NCI-H345 (cell line): ENCODE measurements at regions not wholly inside any gene's neighbourhood (a gene's known extent, or its start where the extent isn't known, plus 50 kb on each side); places are given as distances from the start of the nearest gene placed in this dataset.
"Not testable (repeated sequence)": the region's sequence is repeated elsewhere in the genome, so short reads cannot be mapped to it uniquely, and the experiment has no call there.

ENCODE experiments used
- DNase-seq: peaks from one replicate; lab custom pipeline; 2025; lab: John Stamatoyannopoulos, UW

- not testable (repeated sequence) for DNase-seq
Measured at GRCh38 chr17:77290759-77291558, 150.2 kb downstream of the SEC14L1 start.

DNA sequence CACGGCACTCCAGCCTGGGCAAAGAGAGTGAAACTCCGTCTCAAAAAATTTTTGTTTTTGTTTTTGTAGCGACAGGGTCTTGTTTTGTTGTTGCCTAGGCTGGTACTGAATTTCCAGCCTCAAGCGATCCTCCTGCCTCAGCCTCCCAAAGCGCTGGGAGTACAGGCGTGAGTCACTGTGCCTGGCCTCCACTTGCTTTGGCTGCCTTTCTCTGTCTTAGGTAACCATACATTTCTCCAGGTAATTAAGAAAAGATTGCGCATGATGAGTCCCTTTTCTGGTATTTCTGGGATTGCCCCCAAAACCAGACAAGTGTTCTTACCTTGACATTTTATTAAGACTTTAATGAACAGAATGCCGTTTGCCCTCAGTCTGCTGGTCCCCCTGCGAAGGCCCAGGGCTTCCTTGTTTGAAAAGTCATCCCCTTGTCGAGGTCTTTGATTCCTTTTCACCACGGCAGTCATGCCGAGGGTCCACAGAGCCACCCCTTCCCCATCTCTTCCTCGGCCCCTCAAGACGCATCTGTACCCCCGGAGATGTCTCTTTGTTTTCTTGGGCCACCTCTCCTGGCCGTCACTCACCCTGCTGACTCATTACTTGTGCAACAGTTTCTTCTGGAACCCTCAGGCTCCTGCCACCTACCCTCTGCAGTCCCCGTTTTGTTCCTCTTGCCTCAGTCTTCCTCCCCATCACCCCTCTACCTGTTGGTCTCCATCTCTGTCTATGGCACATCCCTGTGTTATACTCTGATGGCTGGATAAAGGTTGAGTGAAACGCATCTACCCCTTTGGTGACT is 151.0 kb downstream of the SEC14L1 start:
- DNase-seq, result no peak

DNA sequence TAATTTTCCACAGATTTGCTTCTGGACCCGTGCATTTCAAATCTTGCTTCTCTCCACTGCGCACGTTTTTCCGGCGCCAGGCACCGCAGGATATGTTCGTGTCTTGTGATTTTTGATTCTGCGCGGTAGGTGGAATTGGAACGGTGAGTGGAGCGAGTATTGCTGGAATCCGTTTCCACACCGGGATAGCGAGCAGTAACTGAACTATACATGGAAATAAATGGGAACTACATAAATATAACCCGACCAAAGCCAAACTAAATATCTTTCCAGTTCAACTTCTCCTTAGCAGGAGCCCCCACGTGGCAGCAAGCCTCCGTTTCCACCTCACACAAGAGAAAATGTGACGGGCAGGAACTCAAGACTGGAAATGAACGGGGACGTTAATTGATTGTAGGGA is 154.0 kb downstream of the SEC14L1 start:
- DNase-seq, result no peak

- no peak for DNase-seq
Measured at GRCh38 chr17:77295241-77295853, 154.6 kb downstream of the SEC14L1 start.

GRCh38 chr17:77296769-77297409 is 156.1 kb downstream of the SEC14L1 start:
- DNase-seq, result no peak

- no peak for DNase-seq
Measured at GRCh38 chr17:77297693-77298666, 157.2 kb downstream of the SEC14L1 start.

DNA sequence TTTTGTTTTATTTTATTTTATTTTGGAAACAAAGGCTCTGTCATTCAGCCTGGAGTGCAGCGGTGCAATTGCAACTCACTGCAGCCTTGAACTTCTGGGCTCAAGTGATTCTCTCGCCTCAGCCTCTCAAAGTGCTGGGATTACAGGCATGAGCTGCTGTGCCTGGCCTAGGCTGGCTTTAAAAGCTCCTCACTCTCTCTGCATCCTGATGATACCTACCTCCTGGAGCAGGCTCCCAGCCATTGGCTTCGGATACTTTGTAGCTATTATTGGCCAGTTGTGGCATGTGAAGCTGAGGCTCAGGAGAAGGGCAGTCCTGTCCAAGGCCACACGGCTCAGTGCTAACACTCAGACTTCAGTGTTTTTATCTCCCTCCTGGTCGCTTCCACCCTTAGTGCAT is 158.0 kb downstream of the SEC14L1 start:
- DNase-seq, result no peak

DNA sequence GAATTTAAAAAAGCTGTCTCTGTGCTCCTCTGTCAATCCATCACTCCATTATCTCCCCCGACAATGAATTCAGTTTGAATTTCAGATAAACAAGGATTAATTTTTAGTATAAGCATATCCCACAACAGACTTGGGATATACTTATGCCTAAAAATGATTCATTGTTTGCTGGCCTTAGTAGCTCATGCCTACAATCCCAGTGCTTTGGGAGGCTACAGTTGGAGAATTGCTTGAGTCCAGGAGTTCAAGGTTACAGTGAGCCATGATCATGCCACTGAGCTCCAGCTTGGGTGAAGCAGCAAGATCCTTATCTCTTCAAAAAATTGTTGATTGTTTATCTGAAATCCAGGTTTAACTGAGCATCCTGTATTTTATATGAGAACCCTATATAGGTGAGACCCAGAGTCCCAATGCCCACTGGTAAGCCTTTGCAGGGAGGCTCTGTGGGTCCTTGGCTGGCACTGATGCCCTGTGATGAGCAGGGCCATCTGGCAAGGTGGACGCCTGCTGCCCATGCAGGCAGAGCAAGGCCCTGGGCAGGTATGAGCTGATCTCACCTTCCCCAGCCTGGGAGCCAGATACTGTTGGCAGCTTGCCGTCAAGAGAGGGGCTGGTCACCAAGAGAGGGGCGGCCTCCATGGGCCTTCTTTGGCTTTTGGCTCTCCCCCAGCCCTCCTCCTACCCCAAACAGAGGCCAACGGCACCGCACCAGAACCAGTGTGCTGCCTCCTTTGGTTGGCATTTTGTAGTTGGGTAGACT is 158.7 kb downstream of the SEC14L1 start:
- DNase-seq, result no peak

DNA sequence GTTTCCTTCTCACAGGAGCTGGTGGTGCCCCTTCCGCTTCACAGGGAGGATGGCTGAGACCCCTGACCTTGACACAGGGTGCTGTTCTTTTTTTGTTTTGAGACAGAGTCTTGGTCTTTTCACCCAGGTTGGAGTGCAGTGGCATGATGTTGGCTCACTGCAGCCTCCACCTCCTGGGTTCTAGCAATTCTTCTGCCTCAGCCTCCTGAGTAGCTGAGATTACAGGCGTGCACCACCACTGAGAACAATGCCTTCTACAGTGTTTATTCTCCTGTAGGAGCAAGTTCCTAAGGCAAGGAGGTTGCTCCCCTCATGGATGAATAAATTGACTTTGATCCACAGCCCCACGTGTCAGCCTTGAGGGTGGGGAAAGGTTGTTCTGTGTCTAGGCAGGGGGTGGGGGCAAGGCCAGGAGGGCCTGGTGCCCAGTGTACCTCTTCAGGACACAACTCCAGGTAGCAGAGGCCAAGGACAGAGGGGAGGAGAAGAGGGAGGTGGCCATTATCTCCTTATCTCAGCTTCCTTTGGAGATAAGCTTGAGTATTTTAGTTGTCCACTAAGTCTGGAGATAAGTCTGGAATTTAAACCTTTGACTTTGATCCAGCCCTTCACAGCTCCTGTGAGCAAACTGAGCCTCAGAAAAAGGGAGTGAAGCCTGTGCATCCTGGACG is 159.4 kb downstream of the SEC14L1 start:
- no peak for DNase-seq

DNA sequence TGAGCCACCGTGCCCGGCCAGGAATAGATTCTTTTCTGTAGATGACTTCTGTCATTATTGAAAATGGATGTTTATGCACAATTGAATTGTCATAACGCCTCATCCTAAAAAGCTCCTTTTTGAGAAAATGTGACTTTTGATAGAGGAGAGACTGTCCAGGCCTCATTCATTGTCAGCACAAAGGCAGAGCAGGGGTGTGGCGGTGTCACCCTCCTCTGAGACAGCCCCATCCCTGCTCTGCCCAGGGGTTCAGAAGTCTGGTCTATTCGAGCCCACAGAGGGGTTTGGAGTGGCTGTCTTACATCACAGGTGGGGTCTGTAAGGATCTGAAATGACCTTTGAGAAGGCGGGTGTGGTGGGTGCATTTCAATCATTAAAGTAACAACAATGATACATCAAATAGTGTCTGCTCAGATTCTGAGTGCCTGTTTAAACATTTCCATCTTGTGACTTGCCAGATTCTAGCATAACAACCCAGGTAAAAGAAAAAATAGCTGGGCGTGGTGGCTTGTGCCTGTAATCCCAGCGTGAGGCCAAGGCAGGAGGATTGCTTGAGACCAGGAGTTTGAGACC is 161.0 kb downstream of the SEC14L1 start:
- no peak for DNase-seq

DNA sequence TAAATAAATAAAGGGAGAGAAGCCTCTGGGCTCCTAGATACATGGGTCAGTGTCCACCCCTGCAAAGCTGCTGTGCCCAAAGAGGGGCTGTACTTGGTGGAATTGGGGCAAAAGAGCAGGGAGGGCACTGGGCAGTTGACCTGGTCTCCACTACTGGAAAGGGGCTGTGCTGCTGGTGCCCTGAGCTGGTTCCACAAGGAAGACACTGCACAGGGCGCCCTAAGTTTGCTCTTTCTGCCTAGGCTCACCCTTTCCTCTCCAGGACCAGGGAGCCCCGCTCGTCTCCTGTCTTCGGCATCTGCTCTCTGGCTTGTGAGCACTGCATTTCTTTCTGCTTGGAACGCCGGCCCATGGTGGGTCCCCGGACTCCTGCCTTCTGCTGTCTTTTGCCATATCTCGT is 161.9 kb downstream of the SEC14L1 start:
- DNase-seq, result no peak

- DNase-seq, result no peak
Measured at GRCh38 chr17:77303620-77304019, 162.9 kb downstream of the SEC14L1 start.

DNA sequence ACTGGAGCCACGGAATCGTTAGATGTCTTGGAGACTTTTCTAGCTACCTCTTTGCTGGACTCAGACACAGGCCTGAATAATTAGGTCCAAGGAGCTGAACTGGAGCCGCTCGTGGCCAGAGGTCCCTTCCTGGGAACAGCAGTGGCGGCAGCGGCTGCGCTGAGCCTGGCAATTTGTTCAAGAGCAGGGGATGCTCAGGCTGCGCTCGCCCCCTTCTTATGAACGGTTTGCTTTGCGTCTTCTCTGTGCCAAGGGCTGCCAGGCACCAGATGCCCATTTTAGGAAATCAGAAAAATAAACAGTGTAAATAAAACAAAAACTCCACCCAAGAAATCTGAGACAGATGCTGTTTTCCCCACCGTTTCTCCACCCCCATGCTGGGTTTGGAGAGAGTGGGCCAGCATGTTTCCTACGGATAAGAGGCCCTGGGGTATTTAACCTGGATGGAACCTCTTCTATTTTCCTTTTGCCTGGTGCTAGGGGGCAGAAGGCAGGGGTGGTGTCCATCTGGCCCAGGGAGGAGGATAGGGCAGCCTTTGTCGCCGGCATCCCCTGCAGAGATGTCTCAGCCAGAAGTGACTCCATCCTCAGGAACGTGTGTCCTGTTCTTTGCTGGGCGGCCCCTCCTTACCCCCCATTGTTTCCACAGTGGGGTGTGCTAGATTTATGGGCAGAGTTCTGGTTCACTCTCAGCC is 163.4 kb downstream of the SEC14L1 start:
- DNase-seq, result no peak

DNA sequence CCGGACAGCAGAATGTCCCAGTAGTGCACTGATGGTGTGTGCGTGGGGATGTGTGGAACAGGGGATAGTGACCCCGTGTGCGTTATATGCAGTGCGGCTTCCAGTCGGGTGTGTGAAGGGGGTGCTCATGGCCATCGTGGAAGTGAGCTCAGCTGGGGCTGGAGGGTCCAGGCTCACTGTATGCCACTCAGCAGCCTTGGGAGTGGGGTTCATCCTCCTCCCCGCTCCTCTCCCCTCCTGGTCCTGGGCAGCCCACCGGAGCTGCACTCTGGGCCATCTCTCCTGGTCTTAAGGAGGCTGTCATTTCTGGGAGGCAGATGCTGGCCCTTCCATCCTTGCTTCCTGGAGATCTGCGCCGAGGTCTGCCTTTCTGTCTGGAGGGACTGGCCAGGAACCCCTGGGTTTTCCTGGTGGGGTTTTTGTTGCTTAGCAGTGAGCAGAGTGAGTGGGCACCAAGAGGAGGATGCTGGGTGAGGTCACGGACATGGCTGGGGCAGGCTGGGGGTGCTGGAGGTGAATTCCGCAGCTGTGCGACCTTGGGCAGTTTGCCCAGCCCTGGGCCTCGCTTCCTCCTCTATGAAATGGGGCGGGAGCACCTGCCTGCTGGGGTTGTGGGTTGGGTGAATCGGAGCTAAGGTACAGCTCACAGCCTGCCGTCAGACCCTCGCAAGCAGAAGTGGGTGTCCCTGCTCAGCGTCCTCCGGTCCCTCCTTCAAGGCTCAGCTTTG is 164.1 kb downstream of the SEC14L1 start:
- no peak for DNase-seq

- no peak for DNase-seq
Measured at GRCh38 chr17:77306048-77306789, 165.4 kb downstream of the SEC14L1 start.

GRCh38 chr17:77306790-77307478 is 166.2 kb downstream of the SEC14L1 start:
- DNase-seq, result no peak
